NT2/D1 (cell line): ENCODE measurements at regions not wholly inside any gene's neighbourhood (a gene's known extent, or its start where the extent isn't known, plus 50 kb on each side); places are given as distances from the start of the nearest gene placed in this dataset.

Experiments used
- DNase-seq: peaks from one replicate; pipeline ENCODE4 v3.0.0-alpha.2; 2011; ENCODE audit warnings: low read depth, low spot score
- H3K27me3 ChIP-seq: 2 replicates; pipeline ENCODE4 v1.6.0; 2011; ENCODE audit warnings: mild to moderate bottlenecking; ENCODE audit not compliant: insufficient read length, insufficient read depth
- H3K36me3 ChIP-seq: 2 replicates; pipeline ENCODE4 v1.6.1; 2011; ENCODE audit warnings: mild to moderate bottlenecking, low read length, mixed read lengths; ENCODE audit not compliant: insufficient read depth, insufficient read length
- H3K4me1 ChIP-seq: 2 replicates; pipeline ENCODE4 v1.5.1; 2011; ENCODE audit not compliant: insufficient read depth, insufficient read length
- H3K4me3 ChIP-seq: 2 replicates; pipeline ENCODE4 v1.5.1; 2011; ENCODE audit warnings: low read depth; ENCODE audit not compliant: insufficient read length
- H3K9ac ChIP-seq: 2 replicates; pipeline ENCODE4 v1.6.0; 2011; ENCODE audit warnings: low read depth; ENCODE audit not compliant: insufficient read length
- H3K9me3 ChIP-seq: 2 replicates; pipeline ENCODE4 v1.5.1; 2011; ENCODE audit warnings: mild to moderate bottlenecking, low read length; ENCODE audit not compliant: insufficient read depth
- SUZ12 ChIP-seq: IDR thresholded peaks from 2 replicates; pipeline ENCODE4 v1.6.1; 2011; ENCODE audit not compliant: insufficient read length, insufficient read depth; ENCODE audit errors: extremely low read depth
- YY1 ChIP-seq: IDR thresholded peaks from 2 replicates; pipeline ENCODE4 v1.6.1; 2011; ENCODE audit not compliant: insufficient read length, insufficient read depth
- ZNF274 ChIP-seq: IDR thresholded peaks from 2 replicates; pipeline ENCODE4 v1.6.1; 2011; ENCODE audit warnings: mild to moderate bottlenecking, low read depth, low read length

DNA sequence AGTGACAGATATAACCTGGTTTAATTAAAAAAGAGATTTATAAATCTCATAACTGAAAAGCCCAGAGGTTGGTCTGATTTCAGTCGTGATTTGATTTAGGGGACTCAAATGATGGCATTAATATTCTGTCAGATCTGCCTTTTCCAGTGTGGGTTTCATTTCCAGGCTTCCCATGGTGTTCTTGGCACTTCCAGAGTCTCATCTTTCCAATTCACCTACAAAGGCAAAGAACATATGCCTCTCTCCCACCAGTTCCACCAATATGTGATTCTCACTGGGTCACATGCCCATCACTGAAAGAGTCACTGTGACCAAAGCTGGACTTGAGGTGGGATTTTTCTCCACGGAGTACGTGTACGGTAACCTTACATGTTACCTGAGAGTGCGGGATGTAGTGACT, 137.4 kb upstream of the IL12B start:
- no peaks in the 10 kb centered on the region for H3K4me1 ChIP-seq
- H3K27me3 ChIP-seq: no peaks in the 10 kb centered on the region
- no peaks in the 10 kb centered on the region for H3K36me3 ChIP-seq
- H3K4me3 ChIP-seq: no peak overlapping the region
- DNase-seq: no peak
- TF ChIP-seq ZNF274 (no peak), SUZ12 (no peak), YY1 (no peak)
- no peak overlapping the region for H3K9ac ChIP-seq
- no peaks in the 10 kb centered on the region for H3K9me3 ChIP-seq

DNA sequence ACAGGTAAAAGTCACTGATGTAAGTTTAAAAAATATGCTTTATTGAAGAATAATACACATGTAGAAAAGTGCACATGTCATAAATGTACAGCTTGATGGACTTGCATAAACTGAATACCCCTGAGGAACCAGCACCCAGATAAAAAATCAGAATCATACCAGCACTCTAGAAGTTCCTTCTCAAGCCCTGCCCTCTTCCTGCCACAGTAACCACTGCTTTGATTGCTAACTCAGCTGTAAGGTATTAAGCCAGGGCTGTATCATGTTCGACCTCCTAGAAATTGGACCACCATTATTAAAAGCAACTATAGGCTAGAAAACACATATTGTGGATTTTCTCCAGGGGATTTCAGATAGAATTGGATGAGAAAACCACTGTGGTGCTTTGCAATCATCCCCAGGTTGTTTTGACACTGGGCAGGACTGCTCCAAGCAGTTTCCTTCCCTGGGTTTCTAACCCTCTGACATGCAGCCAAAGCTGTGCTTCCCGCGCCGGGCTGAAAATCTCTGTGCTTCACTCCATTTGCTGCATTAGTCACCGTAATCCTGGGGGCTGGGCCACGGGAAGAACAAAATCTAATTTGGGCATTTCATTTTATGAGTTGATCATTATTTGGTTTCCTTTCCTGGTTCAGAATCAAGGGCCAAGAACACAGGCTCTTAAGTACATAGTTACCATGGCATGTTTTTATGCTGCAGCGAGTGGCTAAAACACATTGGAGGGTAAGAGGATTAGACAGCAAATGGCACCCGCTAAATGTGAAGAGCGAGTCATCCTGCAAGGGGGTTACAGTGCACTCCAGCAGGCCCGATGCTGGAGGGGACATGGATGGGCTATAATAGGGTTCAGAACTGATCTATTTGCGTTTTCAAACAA, 139.4 kb upstream of the IL12B start:
- Histone ChIP-seq H3K4me3 (no peak overlapping the region), H3K9me3 (no peaks in the 10 kb centered on the region), H3K9ac (no peak overlapping the region), H3K27me3 (no peaks in the 10 kb centered on the region), H3K36me3 (no peaks in the 10 kb centered on the region), H3K4me1 (no peaks in the 10 kb centered on the region)
- TF ChIP-seq SUZ12 (no peak), ZNF274 (no peak), YY1 (no peak)
- DNase-seq: no peak

DNA sequence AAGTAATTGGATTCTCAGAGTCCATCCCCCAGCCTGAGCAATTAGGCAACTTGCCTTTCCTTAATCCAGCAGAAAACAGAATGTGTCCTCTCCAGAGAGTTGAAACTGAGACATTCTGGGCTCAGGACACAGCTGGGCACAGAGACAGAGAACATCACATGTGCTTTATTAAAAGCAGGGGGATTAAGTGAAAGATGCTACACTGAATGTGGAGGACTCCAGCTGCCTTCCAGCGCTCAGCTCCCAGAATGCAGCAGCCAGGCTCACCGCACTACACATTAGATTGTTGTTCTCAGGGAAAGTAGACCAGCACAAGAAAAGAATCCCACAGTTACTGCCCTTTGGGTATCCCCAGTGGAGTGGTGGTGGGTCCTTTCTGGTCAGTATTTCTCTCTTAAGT, 141.6 kb upstream of the IL12B start:
- Histone ChIP-seq H3K9ac (no peak overlapping the region), H3K9me3 (peaks cover 4% of the 10 kb centered on the region; the same call in 1 of the 2 replicates), H3K4me1 (peaks cover 2% of the 10 kb centered on the region), H3K36me3 (no peaks in the 10 kb centered on the region), H3K4me3 (no peak overlapping the region), H3K27me3 (no peaks in the 10 kb centered on the region)
- TF ChIP-seq ZNF274 (no peak), YY1 (no peak), SUZ12 (no peak)
- DNase-seq: no peak

DNA sequence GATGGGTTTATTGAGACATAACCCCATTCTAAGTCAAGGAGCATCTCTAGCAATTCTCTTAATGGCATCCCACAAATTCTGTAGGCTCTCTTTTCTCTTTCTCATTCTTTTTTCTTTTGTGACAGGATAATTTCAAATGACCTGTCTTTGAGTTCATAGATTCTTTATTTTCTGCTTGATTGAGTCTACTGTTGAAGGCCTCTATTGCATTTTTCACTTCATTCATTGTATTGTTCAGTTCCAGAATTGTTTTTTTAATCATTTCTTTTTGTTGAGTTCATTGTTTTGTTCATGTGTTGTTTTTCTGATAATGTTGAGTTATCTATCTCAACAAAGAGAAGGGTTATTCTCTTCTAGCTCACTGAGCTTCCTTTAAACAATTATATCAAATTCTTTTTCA, 144.7 kb upstream of the IL12B start:
- DNase-seq: no peak
- Histone ChIP-seq H3K4me3 (no peak overlapping the region), H3K36me3 (no peaks in the 10 kb centered on the region), H3K27me3 (no peaks in the 10 kb centered on the region), H3K9ac (no peak overlapping the region), H3K4me1 (peaks cover 2% of the 10 kb centered on the region), H3K9me3 (peaks cover 4% of the 10 kb centered on the region; the same call in 1 of the 2 replicates)
- no peak for TF ChIP-seq ZNF274
- TF ChIP-seq YY1: no peak
- TF ChIP-seq SUZ12: no peak

DNA sequence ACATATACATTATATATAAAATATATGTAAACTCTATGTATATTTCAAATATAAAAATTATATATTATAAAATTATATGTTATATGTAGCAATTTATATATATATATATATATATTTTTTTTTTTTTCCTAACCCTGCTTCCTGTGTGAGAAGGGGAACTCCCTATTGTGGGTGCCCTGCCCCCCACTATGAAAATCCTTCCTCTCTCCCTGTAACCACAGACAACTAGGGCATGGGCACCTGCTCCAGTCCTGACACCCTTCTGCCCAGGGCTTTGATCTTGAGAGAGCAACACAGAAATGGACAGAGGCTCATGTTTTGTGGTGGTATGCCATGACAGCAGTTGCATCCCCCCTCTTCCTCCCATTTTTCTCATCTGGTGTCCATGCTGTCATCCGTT, 148.7 kb upstream of the IL12B start:
- H3K36me3 ChIP-seq: no peaks in the 10 kb centered on the region
- no peaks in the 10 kb centered on the region for H3K27me3 ChIP-seq
- no peak overlapping the region for H3K9ac ChIP-seq
- H3K9me3 ChIP-seq: peaks cover 4% of the 10 kb centered on the region; the same call in 1 of the 2 replicates
- DNase-seq: no peak
- H3K4me3 ChIP-seq: no peak overlapping the region
- TF ChIP-seq YY1: no peak
- no peak for TF ChIP-seq ZNF274
- TF ChIP-seq SUZ12: no peak
- H3K4me1 ChIP-seq: peaks cover 2% of the 10 kb centered on the region

DNA sequence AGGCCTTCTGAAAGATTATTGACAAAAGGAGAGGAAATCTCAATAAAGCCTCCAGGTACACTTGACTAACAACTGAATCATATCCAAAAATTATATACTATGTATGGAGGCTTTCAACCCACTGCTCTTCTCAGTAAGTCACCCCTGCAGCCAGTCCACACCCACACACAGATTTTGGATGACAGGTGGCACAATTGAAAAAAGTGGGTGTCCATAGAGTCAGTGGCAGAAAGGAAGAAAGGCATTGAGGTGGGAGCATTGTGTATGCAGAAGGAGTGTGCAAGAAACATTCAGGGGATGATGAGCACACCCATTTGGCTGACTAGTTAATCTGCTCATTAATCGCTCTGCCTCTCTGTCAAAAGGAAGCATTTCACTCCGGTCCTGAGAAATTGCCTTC, 150.6 kb upstream of the IL12B start:
- H3K9me3 ChIP-seq: no peaks in the 10 kb centered on the region
- TF ChIP-seq YY1: no peak
- no peak for TF ChIP-seq ZNF274
- no peak for TF ChIP-seq SUZ12
- no peaks in the 10 kb centered on the region for H3K4me1 ChIP-seq
- no peaks in the 10 kb centered on the region for H3K36me3 ChIP-seq
- no peaks in the 10 kb centered on the region for H3K27me3 ChIP-seq
- H3K9ac ChIP-seq: no peak overlapping the region
- H3K4me3 ChIP-seq: no peak overlapping the region
- no peak for DNase-seq

DNA sequence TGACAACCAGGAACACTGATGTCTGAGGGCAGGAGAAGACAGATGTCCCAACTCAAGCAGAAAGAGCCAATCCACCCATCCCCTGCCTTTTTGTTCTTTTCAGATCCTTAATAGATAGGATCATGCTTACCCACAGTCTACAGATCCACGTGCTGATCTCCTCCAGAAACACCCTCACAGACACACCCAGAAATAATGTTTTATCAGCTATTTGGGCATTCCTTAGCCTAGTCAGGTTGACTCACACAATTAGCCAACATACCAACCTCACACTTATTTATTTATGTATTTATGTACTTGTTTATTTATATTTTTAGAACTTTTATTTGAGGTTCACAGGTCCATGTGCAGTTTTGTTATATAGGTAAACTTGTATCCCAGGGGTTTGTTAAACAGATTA, 151.5 kb upstream of the IL12B start:
- no peak for DNase-seq
- TF ChIP-seq SUZ12 (no peak), YY1 (no peak)
- H3K4me3 ChIP-seq: no peak overlapping the region
- no peaks in the 10 kb centered on the region for H3K36me3 ChIP-seq
- no peak overlapping the region for H3K9ac ChIP-seq
- H3K4me1 ChIP-seq: no peaks in the 10 kb centered on the region
- H3K27me3 ChIP-seq: no peaks in the 10 kb centered on the region
- H3K9me3 ChIP-seq: no peaks in the 10 kb centered on the region
